HuH-7 (cell line): ENCODE measurements at regions not wholly inside any gene's neighbourhood (a gene's known extent, or its start where the extent isn't known, plus 50 kb on each side); places are given as distances from the start of the nearest gene placed in this dataset.

Experiments
- DNase-seq: peaks from one replicate; pipeline ENCODE4 v3.0.0; 2011; ENCODE audit warnings: low spot score

- DNase-seq: no peak
Observed at GRCh38 chr12:11446372-11446771, 51.0 kb upstream of the PRB2 start.

- no peak for DNase-seq
Observed at GRCh38 chr12:11457996-11458645, 62.8 kb upstream of the PRB2 start.

GRCh38 chr12:11460343-11461023 lies 65.1 kb upstream of the PRB2 start:
- DNase-seq: no peak

- DNase-seq: no peak
Observed at GRCh38 chr12:11461433-11461832, 66.1 kb upstream of the PRB2 start.

GRCh38 chr12:11477110-11477509 lies 81.7 kb upstream of the PRB2 start:
- DNase-seq: no peak

GRCh38 chr12:11482955-11483354 lies 87.6 kb upstream of the PRB2 start:
- no peak for DNase-seq

GRCh38 chr12:11486623-11487444 lies 91.5 kb upstream of the PRB2 start:
- peak; percentile 49 for DNase-seq

- no peak for DNase-seq
Observed at GRCh38 chr12:11496157-11496851, 100.9 kb upstream of the PRB2 start.

- no peak for DNase-seq
Observed at GRCh38 chr12:11497438-11497837, 102.1 kb upstream of the PRB2 start.

- no peak for DNase-seq
Observed at GRCh38 chr12:11497995-11498394, 102.6 kb upstream of the PRB2 start.

GRCh38 chr12:11498574-11498973 lies 103.2 kb upstream of the PRB2 start:
- peak; percentile 45 for DNase-seq

- no peak for DNase-seq
Observed at GRCh38 chr12:11499806-11500187, 104.4 kb upstream of the PRB2 start.

- peak; percentile 74 for DNase-seq
Observed at GRCh38 chr12:11500188-11500860, 105.0 kb upstream of the PRB2 start.

GRCh38 chr12:11500861-11501230 lies 105.5 kb upstream of the PRB2 start:
- no peak for DNase-seq

GRCh38 chr12:11508699-11509098 lies 113.3 kb upstream of the PRB2 start:
- no peak for DNase-seq

GRCh38 chr12:11509326-11509725 lies 114.0 kb upstream of the PRB2 start:
- no peak for DNase-seq

GRCh38 chr12:11510671-11511070 lies 115.3 kb upstream of the PRB2 start:
- DNase-seq: no peak

- DNase-seq: peak; percentile 19
Observed at GRCh38 chr12:11513288-11513687, 117.9 kb upstream of the PRB2 start.

- no peak for DNase-seq
Observed at GRCh38 chr12:11517080-11517479, 121.7 kb upstream of the PRB2 start.

GRCh38 chr12:11524446-11524845 lies 125.0 kb upstream of the ETV6 start:
- no peak for DNase-seq

GRCh38 chr12:11534064-11534463 lies 115.4 kb upstream of the ETV6 start:
- no peak for DNase-seq

- no peak for DNase-seq
Observed at GRCh38 chr12:11535127-11535526, 114.3 kb upstream of the ETV6 start.
